NCI-H128 (cell line): ENCODE measurements at regions not wholly inside any gene's neighbourhood (a gene's known extent, or its start where the extent isn't known, plus 50 kb on each side); places are given as distances from the start of the nearest gene placed in this dataset.
"Not testable (repeated sequence)": the region's sequence is repeated elsewhere in the genome, so short reads cannot be mapped to it uniquely, and the experiment has no call there.

Experiments used
- DNase-seq: peaks from one replicate; lab custom pipeline; 2025; ENCODE audit not compliant: unreplicated experiment; lab: John Stamatoyannopoulos, UW

DNA sequence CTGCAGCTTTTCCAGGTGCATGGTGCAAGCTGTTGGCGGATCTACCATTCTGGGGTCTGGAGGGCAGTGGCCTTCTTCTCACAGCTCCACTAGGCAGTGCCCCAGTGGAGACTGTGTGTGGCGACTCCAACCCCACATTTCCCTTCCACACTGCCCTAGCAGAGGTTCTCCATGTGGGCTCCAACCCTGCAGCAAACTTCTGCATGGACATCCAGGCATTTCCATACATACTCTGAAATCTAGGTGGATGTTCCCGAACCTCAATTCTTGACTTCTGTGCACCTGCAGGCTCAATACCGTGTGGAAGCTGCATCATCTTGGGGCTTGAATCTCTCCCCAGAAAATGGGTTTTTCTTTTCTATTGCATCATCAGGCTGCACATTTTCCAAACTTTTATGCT, 160.2 kb upstream of the DYRK2 start:
- DNase-seq: not testable (repeated sequence)

DNA sequence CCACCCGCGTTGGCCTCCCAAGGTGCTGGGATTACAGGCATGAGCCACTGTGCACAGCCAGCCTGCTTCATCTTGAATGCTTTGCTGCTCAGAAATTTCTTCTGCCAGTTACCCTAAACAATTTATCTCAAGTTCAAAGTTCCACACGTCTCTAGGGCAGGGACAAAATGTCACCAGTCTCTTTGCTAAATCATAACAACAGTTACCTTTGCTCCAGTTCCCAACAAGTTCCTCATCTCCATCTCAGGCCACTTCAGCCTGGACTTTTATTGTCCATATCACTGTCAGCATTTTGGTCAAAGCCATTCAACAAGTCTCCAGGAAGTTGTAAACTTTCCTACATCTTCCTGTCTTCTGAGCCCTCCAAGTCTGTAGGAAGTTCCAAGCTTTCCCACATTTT, 159.5 kb upstream of the DYRK2 start:
- no peak for DNase-seq

GRCh38 chr12:67496581-67496980, 152.0 kb upstream of the DYRK2 start:
- no peak for DNase-seq

- no peak for DNase-seq
These were observed 149.6 kb upstream of the DYRK2 start for GRCh38 chr12:67498991-67499390.

- DNase-seq: no peak
These were observed 147.2 kb upstream of the DYRK2 start for GRCh38 chr12:67501362-67501761.

DNA sequence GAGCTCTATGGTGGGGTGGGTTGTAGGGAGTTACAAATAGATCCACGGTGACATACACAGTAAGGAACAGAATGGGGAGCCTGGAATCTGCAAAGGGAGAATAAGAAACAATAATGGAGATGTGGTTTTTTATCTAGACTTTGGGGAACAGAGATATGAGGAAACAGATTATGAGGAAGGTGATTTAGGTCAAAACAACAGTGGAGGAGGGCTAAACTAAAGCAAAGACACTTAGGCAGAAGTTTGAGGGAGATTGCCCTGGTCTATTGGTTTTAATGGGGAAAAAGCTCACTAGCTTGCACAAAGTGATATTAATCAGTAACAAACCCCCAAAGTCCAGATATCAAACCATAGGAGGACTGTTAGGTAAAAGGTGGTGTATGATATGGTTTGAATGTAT, 144.5 kb upstream of the DYRK2 start:
- no peak for DNase-seq

- DNase-seq: no peak
These were observed 141.8 kb upstream of the DYRK2 start for GRCh38 chr12:67506739-67507138.

- no peak for DNase-seq
These were observed 139.7 kb upstream of the DYRK2 start for GRCh38 chr12:67508830-67509229.

- DNase-seq: no peak
These were observed 138.7 kb upstream of the DYRK2 start for GRCh38 chr12:67509666-67510386.

DNA sequence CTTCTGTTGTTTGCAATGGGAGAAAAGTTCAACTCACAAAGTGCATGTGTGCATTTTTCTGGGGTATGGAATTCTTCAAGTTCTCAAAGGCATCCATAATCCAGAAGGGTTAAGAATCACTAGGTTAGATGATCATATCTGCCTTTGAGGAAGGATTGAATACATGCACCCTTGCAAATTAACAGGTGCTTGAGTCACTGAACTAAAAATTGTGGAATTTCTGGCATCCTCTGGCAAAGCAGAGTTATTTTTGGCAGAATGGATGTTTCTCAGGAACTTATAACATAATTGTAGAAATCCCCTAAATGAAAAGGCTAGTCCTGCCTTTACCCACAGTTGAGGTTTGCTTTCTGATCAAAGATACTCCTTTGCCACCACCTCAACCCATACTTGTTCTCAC, 136.5 kb upstream of the DYRK2 start:
- no peak for DNase-seq

- no peak for DNase-seq
These were observed 134.0 kb upstream of the DYRK2 start for GRCh38 chr12:67514502-67514901.

DNA sequence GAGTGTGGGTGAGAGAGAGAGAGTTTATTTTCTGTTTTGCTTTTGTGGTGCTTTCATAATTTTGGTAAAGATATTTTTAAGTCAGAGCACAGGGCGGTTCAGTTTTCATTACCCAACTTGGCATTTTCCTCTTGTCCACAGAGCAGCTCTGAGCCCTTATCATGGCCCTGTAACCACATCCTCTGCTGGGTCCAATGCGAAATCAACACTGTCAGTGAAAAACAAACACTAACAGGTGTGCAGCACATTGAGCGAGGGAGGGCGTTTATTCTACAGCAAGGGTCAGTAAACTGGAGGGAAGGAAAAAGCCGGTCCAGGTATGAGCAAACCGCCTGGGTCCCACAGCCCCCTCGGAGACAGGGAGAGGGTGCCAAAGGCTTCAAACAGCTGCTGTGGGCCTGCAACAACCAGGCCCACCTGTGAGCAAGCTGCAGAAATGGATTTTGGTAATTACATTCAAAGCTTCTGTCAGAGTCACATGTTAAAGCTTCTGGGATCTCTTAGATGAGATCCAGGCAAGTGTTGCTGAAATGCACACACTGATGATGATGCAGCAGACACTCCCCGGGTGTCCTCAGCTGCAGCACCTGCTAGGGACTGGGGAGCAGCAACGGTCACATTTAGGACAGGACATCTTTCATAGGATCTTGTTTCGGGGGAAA, 132.7 kb upstream of the DYRK2 start:
- peak; percentile 28 for DNase-seq

GRCh38 chr12:67517181-67517887, 131.2 kb upstream of the DYRK2 start:
- no peak for DNase-seq

DNA sequence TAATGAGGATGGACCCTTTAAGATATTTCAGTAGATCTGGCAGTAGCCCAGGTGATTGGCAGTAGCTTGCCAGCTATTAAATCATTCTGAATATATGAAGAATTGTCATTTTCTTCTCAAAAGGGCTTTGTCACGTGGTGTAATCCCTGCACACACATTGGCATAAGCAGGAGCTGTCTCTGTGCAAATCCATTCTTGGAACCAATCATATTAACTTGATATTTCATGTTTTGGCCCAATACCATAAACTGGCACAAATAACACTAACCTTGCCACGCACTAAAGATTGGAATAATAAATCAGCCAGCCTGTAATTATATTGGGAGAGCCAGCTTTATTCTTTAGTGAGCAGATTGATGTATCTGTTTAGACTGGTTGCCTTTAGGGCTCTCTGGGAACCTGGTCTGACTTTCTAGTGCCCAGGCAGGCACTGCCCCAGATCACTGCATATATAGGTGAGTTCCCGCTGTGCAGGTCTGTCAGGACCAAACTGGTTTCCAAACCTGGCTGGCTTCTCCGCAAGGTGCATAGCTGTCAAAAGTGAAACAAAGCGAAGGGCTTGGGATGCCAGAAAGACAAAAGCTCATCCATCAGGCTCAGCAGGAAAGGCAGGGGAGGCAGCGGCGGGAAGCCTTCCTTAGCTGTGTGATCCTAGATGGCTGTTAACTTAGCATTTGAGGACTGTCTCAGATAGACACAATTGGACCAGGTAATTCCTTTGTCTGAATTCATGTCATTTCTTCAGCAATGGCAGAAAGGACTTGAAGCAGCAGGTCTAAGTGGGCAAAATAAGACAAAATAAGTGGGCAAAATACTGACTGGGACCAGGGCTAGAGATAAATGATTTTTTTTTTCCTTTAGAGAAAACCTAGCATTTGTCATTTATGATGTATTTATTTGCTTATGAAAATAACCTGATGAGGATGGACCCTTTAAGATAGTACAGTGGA, 128.8 kb upstream of the DYRK2 start:
- peak; percentile 37 for DNase-seq

DNA sequence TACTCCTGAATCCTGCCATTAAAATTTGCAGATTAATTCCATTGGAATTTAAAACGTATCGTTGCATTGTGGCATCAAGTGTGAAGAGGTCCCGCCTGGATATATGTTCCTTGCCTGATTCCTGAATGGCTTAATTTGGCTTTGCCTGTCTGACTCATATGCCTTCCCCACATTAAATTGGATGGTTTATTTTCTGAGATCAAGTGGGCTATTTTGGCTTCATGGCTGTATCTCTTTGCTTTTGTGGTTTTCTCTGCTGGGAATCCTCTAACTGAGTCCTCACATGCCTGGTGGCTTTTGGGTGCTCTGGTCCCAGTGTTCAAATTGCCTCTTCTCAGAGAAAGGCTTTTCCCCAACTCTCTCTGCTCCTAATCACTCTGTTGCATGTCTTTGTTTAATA, 127.9 kb upstream of the DYRK2 start:
- no peak for DNase-seq

GRCh38 chr12:67522222-67522621, 126.3 kb upstream of the DYRK2 start:
- no peak for DNase-seq

GRCh38 chr12:67523538-67523937, 125.0 kb upstream of the DYRK2 start:
- DNase-seq: no peak

GRCh38 chr12:67524861-67525616, 123.5 kb upstream of the DYRK2 start:
- no peak for DNase-seq

GRCh38 chr12:67525617-67525884, 123.0 kb upstream of the DYRK2 start:
- no peak for DNase-seq

- DNase-seq: no peak
These were observed 122.4 kb upstream of the DYRK2 start for GRCh38 chr12:67526129-67526528.

DNA sequence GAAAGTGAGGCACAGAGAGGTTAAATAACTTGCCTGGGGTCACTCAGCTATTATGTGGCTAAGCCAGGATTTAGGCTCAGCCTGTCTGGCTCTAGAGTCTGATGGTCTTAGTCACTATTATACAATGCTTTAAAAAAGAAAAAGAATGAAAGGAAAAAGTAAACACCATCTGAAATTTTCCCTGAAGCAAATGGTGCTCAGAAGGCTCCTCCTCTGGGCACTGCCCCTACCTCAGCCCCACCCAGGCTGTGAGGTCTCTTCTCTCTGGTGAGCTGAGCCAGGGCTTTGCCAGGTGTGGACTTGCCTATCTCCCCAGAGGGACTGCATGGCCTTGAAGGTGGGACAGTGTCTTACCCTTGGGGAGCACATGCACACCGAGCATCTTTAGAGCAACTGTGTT, 117.5 kb upstream of the DYRK2 start:
- DNase-seq: no peak
